Skeletal muscle cell (primary cell): ENCODE measurements at regions not wholly inside any gene's neighbourhood (a gene's known extent, or its start where the extent isn't known, plus 50 kb on each side); places are given as distances from the start of the nearest gene placed in this dataset.

Source experiments
- DNase-seq: peaks from one replicate; pipeline ENCODE4 v3.0.0-alpha.2; 2010; ENCODE audit warnings: low read depth
- H3K4me3 ChIP-seq: 2 replicates; pipeline ENCODE4 v1.5.1; 2011; ENCODE audit warnings: low read depth, mild to moderate bottlenecking, control low read depth, low read length, moderate library complexity

DNA sequence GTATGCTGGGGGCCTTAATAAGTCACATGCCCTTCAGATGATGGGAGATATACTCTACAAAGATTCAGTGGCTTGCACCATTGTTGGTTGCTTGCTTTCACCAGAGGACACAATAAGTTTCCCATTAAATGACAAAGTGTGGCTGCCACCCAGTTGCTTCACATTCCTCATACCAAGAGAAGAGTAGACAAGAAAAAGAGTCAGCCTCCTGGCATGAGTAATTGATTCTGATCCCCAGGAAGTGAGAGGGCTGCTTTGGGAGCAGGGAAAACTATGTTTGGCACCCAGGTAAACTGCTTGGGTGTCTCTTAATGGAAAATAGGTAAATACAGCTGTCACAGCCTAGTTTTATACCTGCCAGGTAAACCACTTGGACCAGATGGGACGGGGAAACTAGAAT, 66.7 kb upstream of the IL6 start:
- no peak overlapping the region for H3K4me3 ChIP-seq
- DNase-seq: no peak

DNA sequence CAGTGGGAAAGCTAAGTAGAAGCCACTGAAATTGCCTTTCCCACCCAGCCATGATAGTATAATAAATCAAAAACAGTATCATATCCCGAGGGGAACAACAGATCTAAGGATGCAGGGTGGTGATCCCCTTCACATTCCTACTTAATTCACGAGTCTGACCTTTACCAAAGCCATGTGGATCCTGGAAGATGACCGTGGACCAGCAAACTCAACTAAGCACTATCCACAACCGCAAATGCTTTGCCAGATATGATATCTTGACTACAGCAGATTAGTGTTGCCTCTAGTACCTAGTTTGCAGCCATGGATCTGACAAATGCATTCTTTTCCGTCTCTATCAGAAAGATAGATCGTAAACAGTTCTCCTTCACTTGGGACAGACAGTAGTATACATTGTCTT, 67.3 kb upstream of the IL6 start:
- H3K4me3 ChIP-seq: no peak overlapping the region
- DNase-seq: no peak

DNA sequence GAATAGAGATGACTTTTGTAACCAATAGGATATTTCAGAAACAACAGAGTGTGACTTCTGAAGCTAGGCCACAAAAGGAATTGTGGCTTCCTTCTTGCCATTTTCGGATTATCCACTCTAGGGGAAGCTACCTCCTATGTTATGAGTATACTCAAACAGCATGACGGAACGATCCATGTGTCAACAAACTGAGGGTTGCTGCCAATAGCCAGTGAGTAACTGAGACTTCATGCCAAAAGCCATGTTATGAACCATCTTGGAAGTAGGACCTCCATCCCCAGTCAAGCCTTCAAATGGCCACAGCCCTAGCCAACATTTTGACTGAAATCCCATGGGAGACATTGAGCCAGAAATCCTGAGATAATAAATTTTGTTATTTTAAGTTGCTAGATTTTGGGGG, 69.0 kb upstream of the IL6 start:
- H3K4me3 ChIP-seq: no peak overlapping the region
- no peak for DNase-seq

DNA sequence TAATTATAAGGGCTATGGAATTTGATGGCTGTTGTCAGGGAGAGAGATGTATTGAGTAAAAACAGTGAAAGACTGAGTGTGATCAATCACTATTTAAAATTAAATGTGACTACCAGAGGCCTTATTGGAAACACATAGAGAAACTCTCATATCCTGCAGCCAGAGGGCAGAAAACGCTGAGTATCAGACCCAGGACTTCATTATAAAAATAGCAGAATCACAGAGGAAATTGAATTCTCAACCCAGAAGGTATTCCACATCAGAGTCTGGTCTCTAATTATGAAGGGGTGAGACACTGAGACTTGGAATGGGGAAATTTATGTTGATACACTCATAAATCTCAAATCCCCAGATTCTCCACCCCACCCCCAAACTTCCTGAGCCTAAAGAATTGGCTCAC, 69.5 kb upstream of the IL6 start:
- DNase-seq: no peak
- no peak overlapping the region for H3K4me3 ChIP-seq

DNA sequence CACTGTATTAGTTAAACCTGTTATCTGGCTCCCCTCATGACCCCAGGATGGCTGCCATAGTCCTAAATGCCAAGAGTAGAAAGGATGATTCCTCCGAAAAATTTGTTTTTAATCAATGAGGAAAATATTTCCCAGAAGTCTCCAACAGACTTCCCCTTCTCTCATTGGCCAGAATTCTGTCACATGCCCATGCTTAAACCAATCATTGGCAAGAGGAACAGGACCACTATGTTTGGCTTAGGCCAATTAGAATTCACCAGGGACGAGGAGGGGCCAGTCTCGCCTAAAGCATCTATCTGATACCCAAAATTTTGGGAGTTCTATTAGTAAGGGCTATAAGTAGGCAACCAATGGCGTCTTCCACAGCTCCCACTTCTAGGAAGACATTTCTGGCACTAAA, 71.2 kb upstream of the IL6 start:
- no peak for DNase-seq
- no peak overlapping the region for H3K4me3 ChIP-seq

DNA sequence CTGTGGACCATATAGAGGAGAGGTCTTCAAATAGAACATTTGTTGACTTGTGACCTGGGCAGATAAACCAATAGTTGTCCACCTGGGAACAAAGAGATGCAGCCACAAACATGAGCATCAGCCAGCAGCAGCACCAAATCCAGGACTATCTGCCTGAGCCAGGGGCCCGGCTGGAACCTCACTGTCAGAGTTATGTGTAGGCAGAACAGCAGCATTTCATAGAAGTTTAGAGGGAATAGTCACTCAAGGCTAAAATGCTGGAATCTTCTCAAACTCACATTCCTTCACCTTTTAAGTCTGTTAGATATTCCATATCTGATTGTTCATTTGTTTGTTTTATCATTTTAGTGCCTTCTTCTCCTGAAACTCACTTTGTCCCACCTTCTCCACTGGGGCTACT, 72.2 kb upstream of the IL6 start:
- H3K4me3 ChIP-seq: no peak overlapping the region
- no peak for DNase-seq

DNA sequence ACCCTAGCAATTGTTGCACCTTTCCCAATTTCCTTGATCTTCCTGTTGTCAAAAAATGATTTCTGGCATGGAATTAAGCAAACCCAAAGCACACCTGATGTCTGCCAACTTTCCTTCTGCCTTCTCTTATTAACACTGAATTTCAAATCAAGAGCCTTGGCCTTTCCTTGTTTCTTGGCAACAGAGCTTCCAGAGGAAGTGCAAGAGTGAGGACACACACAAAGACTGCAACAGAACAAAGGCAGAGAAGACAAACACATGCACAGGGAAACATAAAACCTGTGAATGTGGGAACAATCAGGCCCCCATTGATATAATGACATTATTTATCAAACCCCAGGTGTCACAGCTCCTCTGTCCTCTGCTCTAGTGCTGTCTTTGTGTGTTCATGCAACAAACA, 73.0 kb upstream of the IL6 start:
- H3K4me3 ChIP-seq: no peak overlapping the region
- no peak for DNase-seq

DNA sequence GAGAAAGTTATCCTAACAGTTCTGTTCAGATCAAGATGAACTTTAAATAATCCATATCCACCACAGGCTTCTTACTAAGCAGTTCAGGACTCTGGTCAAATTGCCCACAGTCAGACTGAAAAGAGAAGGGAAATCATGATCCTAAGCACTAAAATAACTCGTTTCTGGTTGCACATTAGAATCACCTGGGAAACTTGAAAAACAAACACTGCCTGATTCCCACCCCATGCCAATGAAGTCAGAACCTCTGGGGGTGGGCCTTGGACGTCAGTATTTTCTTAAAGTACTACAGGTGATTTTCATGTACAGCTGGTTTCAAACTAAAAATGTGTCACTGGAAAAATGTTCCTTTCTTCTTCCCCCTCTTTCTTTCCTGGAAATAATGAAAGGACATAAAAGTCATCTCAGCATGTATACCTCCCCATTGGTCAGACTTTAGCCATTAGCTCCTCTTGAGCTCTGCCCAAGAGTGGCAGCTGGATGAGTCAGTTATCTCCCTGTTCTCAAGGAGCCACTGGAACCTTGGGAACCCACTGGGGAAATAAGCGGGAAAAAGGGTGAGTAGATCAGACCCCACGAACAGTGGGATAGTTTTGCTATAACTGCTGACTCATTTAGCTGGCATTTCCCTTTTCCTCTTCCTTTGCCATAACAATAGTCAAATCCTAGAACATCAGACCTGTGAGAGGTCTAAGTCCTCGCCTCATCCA, 75.3 kb upstream of the IL6 start:
- peak; percentile 74 for DNase-seq

DNA sequence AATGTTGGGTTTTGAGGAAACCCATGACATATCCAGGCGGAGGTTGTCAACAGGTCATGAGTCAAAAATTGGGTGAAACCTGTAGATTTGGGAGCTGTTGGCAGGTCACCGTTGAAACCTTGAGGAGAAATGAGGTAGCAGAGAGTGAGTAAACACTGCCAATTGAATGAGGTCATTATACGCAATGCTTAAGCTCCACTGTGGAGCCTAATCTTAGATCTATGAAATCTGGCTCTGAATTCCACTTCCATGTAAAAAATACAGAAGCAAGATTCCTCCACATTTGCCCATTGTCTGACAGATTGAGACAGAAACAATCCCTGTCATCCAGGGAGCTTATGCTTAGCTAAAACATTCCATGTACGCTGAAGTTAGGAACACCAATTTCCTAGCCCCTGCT, 76.0 kb upstream of the IL6 start:
- no peak for DNase-seq
- no peak overlapping the region for H3K4me3 ChIP-seq

More for the DNA sequence above, 75.3 kb upstream of the IL6 start:
- no peak overlapping the region for H3K4me3 ChIP-seq

DNA sequence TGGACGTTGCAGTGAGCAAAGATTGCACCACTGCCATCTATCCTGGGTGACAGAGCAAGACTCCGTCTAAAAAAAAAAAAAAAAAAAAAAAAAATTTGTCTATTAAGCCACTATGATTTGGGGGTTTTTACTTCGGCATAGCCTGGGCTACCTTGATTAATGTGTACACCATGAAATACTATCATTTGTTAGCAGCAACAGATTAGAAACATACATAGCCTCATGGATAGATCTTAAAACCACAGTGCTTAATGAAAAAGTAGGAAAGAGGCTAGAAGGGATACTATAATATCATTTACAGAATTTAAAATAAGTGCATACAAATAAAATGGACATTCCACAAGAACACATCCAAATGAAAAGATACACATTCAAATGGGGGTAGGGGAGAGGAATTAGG, 77.3 kb upstream of the IL6 start:
- no peak for DNase-seq
- no peak overlapping the region for H3K4me3 ChIP-seq

DNA sequence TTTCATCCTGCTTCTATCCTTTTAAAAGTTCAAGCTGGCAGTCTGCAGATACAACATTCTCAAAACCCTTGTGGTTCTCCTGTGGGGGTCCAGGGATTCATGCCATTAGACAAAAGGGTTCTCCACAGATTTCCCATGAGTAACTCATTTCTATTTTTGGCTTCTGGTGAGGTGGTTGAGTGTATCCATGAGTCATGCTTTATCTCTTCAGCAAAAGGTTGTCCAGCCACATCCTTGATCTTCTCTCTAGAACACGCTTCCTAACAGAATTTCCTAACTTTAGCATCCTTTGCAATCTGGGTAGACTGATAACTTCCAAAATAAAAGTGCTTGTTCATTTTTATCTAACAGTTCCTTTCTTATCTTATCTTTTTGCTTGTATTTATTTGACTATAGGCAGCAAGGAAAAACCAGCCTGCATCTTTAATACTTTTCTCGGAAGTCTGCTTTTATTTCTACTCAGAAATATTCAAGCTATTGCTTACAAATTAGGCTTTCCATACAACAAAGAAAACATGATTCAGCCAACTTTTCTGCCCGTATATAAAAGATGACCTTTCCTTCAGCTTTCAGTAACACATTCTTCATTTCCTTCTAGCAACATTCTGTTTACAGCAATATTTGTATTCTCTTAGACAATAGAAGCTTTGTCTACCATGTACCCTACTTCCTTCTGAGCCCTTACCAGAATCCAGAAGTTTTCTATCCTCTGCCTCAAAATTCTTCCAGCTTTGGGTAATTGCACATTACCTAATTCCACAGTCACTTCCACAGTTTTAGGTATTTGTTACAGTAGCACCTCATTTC, 79.3 kb upstream of the IL6 start:
- no peak overlapping the region for H3K4me3 ChIP-seq
- peak; percentile 73 for DNase-seq

DNA sequence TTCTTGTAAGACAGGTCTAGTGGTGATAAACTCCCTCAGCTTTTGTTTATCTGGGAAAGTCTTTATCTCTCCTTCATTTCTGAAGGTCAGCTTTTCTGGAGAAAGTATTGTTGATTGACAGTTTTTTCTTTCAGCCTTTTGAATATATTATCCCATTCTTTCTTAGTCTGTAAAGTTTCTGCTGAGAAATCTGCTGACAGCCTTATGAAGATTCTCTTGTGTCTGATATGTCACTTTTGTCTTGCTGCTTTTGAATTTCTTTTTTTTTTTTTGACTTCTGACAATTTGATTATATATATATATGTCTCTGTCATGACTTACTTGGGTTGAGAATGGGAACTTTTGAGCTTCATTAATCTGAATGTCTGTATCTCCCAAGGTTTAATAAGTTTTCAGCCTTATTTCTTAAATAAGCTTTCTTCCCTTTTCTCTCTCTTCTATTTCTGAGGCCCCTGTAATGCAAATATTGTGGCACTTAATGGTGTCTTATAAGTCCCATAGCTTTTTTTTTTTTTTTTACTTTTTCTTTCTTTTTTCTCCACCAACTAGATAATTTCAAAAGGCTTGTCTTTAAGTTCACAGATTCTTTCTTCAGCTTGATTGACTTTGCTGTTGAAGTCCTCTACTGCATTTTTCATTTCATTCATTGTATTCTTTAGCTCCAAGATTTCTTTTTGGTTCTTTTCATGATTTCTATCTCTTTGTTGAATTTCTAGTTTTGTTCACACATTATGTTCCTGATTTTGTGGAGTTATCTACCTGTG, 81.4 kb upstream of the IL6 start:
- no peak overlapping the region for H3K4me3 ChIP-seq
- no peak for DNase-seq

DNA sequence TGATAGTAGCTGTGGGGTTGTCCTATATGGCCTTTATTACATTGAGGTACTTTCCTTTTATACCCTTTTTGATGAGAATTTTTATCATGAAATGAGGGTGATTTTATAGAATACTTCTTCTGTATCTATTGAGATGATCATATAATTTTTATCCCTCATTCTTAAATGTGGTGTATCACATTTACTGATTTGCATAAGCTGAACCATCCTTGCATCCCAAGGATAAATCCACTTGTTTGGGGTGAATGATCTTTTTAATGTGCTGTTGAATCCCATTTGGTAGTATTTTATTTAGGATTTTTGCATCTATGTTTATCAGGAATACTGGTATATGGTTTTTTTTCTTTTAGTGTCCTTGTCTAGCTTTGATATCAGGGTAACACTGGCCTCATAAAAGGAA, 84.5 kb upstream of the IL6 start:
- no peak overlapping the region for H3K4me3 ChIP-seq
- DNase-seq: no peak

DNA sequence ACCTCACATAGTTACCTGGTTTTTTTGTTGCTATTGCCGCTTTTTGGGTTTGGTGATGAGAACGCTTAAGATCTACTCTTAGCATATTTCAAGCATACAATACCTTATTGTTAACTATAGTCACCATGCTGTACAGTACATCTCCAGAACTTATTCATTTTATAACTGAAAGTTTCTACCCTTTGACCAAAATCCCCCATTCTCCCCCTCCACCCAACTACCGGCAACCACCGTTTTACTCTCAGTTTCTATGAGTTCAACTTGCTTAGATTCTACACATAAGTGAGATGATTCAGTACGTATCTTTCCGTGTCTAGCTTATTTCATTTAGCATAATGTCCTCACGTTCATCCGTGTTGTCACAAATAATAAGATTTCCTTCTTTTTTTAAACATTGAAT, 86.7 kb upstream of the IL6 start:
- no peak overlapping the region for H3K4me3 ChIP-seq
- DNase-seq: no peak

DNA sequence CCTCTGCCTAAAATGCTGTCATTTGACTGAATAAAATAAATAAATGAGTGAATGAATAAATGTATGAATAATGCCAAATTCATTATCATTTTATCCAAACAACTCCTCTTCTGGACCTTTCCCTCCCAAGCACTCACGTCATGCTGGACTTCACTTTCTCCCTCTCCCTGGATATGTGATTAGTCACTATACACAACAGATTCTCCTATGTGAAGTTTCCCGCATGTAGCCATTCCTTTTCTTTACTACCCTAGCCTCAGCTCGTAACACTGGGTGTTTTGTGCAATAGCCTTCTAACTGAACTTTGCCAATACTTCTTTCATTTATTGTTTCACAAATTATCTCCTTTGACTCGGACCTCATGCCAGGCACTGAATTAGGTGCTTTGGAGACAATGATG, 87.6 kb upstream of the IL6 start:
- H3K4me3 ChIP-seq: no peak overlapping the region
- DNase-seq: no peak

DNA sequence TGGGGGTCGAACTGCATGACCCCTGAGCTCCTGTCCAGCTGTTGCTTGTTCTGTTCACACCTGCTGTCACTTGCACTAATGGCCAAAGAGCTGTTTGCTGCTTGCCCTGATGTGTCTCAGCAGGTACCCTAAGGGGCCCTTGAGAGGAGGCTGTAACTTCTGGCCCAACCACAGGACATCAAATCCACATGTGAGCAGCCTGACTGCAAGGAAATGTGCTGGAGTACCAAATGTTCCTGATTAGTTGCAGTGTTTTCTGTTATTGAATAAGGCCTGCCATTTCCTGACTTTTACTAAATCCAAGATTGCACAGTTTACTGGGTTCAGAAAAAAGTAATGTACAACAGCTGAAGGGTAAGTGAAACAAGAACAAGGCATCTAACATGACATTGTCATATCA, 91.7 kb upstream of the IL6 start:
- H3K4me3 ChIP-seq: no peak overlapping the region
- no peak for DNase-seq

DNA sequence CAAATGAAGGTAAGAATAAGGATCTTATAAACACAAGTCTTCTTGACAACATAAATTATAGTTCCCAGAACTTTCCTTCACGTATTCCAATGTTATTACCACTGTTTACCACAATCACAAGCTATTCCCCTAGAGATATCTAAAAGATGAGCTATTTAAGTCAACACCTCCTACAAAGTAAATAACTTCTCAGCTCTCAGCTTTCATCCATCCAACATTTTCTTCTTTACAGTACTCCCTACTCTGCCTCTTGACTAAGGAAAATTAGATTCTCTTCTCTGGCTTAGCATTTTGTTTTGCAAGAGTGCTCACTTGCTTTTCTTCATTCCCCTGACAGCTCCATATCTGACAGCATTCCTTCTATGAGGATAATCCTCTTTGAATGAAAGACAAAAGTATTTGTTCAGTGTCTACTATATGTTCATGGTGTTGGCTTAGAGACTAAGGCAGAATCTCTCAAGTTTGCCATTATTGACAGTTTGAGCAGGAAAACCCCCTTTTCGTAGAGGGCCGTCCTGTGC, 93.0 kb upstream of the IL6 start:
- DNase-seq: peak; percentile 28
- H3K4me3 ChIP-seq: no peak overlapping the region

DNA sequence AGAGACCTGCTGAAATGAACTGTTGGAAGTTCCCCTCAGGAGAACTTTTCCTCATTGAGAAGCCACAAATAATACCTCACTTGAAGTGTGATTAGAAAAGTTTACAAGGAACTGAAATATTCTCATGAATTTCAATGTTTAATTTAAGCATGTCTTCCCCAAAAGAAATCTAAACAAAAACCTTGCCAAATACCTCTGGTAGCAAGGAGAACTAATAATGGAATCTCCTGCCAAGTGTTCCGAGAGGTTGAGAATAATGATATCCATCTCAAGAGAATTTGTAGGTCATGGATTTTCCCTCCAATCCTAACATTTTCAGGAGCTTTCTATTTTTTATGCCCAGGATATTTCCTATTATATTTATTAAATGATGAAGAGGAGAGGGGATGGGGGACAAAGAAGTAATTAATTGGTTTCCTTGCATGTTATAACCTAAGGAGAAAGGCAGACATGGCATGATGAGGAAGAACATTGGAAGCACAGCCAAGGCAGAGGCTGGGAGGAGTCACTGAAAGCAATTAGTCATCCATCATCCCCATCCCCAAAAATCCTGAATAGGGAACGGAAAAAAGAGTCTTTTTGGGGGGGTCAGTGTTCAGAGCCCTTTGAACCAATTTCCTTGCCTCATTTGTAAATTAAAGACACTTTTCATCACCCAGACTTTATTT, 93.6 kb upstream of the IL6 start:
- no peak for DNase-seq
- no peak overlapping the region for H3K4me3 ChIP-seq

DNA sequence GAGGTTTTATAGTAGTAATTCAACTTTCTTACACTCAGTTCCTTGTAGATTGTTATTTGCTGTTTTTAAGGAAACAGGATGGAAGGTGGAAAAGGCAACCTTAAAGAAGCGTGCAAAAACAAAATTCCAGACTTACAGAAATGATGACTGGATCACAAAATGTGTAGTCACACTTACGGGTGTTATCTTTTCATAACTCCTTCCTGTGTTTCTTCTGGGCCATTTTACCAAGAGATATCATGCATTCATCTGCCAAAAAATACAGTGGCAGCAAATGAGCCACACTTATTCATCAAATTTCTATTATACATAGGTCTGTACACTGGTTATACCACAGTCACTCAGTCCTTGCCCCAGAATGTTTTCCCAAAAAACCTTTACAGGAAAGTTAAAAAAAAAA, 94.3 kb upstream of the IL6 start:
- no peak for DNase-seq
- no peak overlapping the region for H3K4me3 ChIP-seq

DNA sequence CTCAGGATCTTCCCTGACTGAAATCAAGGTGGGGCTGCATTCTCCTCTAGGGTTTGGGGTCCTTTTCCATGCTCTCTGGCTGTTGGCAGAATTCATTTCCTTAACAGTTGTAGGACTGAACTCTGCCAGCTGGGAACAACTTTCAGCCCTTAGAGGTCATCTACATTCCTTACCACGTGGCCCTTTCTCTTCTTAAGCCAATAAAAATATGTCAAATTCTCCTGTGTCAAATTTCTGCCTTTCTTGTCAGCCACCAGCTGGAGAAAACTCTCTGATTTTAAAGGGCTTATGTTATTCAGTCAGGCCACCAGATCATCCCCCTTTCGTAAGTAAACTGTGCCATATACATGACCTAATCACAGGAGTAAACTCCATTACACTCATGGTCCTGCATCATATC, 95.3 kb upstream of the IL6 start:
- no peak for DNase-seq

More for the DNA sequence above, 95.3 kb upstream of the IL6 start:
- no peak overlapping the region for H3K4me3 ChIP-seq
